ENCODE measurements at regions not wholly inside any gene's neighbourhood (a gene's known extent, or its start where the extent isn't known, plus 50 kb on each side); places are given as distances from the start of the nearest gene placed in this dataset.

- no peak overlapping the region for H3K4me3 ChIP-seq
- no peak overlapping the region for H3K27ac ChIP-seq
- no peak for DNase-seq
- H3K36me3 ChIP-seq, result no peaks in the 10 kb centered on the region
- TF ChIP-seq CTCF (IDR thresholded peaks at IDR 0.05) (no peak), POLR2A (IDR thresholded peaks at IDR 0.05) (no peak)
- no peaks in the 10 kb centered on the region for H3K9me3 ChIP-seq
- H3K27me3 ChIP-seq, result no peaks in the 10 kb centered on the region
- H3K4me1 ChIP-seq, result no peaks in the 10 kb centered on the region
Observed at GRCh38 chr7:49424109-49424508, 349.3 kb upstream of the VWC2 start.

GRCh38 chr7:49425277-49425818, 348.1 kb upstream of the VWC2 start:
- no peak for TF ChIP-seq CTCF (IDR thresholded peaks at IDR 0.05)
- TF ChIP-seq POLR2A (IDR thresholded peaks at IDR 0.05), result no peak
- H3K27me3 ChIP-seq, result no peaks in the 10 kb centered on the region
- no peak overlapping the region for H3K4me3 ChIP-seq
- H3K36me3 ChIP-seq, result no peaks in the 10 kb centered on the region
- H3K27ac ChIP-seq, result no peak overlapping the region
- H3K9me3 ChIP-seq, result no peaks in the 10 kb centered on the region
- H3K4me1 ChIP-seq, result no peaks in the 10 kb centered on the region
- DNase-seq, result no peak

- Histone ChIP-seq H3K36me3 (no peaks in the 10 kb centered on the region), H3K4me1 (no peaks in the 10 kb centered on the region), H3K27ac (no peak overlapping the region), H3K27me3 (no peaks in the 10 kb centered on the region), H3K4me3 (no peak overlapping the region), H3K9me3 (no peaks in the 10 kb centered on the region)
- DNase-seq, result no peak
- TF ChIP-seq CTCF (IDR thresholded peaks at IDR 0.05), result no peak
Observed at GRCh38 chr7:49432254-49432653, 341.2 kb upstream of the VWC2 start.

GRCh38 chr7:49433794-49434193, 339.6 kb upstream of the VWC2 start:
- no peaks in the 10 kb centered on the region for H3K36me3 ChIP-seq
- no peaks in the 10 kb centered on the region for H3K27me3 ChIP-seq
- no peaks in the 10 kb centered on the region for H3K4me1 ChIP-seq
- no peak overlapping the region for H3K4me3 ChIP-seq
- no peak overlapping the region for H3K27ac ChIP-seq
- no peaks in the 10 kb centered on the region for H3K9me3 ChIP-seq
- TF ChIP-seq CTCF (IDR thresholded peaks at IDR 0.05) (no peak), POLR2A (IDR thresholded peaks at IDR 0.05) (no peak)
- DNase-seq, result no peak

- no peak overlapping the region for H3K4me3 ChIP-seq
- no peaks in the 10 kb centered on the region for H3K36me3 ChIP-seq
- H3K27ac ChIP-seq, result no peak overlapping the region
- TF ChIP-seq POLR2A (IDR thresholded peaks at IDR 0.05), result no peak
- no peak for TF ChIP-seq CTCF (IDR thresholded peaks at IDR 0.05)
- DNase-seq, result no peak
- no peaks in the 10 kb centered on the region for H3K27me3 ChIP-seq
- H3K4me1 ChIP-seq, result no peaks in the 10 kb centered on the region
- H3K9me3 ChIP-seq, result no peaks in the 10 kb centered on the region
Observed at GRCh38 chr7:49434846-49435245, 338.6 kb upstream of the VWC2 start.

GRCh38 chr7:49438281-49438680, 335.2 kb upstream of the VWC2 start:
- H3K27me3 ChIP-seq, result no peaks in the 10 kb centered on the region
- no peaks in the 10 kb centered on the region for H3K36me3 ChIP-seq
- H3K9me3 ChIP-seq, result no peaks in the 10 kb centered on the region
- DNase-seq, result no peak
- no peak overlapping the region for H3K4me3 ChIP-seq
- H3K27ac ChIP-seq, result no peak overlapping the region
- no peaks in the 10 kb centered on the region for H3K4me1 ChIP-seq
- TF ChIP-seq POLR2A (IDR thresholded peaks at IDR 0.05) (no peak), CTCF (IDR thresholded peaks at IDR 0.05) (no peak)
